SW 1271 (cell line): ENCODE measurements at regions not wholly inside any gene's neighbourhood (a gene's known extent, or its start where the extent isn't known, plus 50 kb on each side); places are given as distances from the start of the nearest gene placed in this dataset.

Experiments
- DNase-seq, 2 experiments: peaks; one replicate each; lab custom pipeline; 2025; lab: John Stamatoyannopoulos, UW

- no peak for DNase-seq
Measured at GRCh38 chr3:180284331-180285110, 247.8 kb upstream of the PEX5L start.

- no peak for DNase-seq
Measured at GRCh38 chr3:180287703-180288102, 251.0 kb upstream of the PEX5L start.

GRCh38 chr3:180288816-180289215 is 252.1 kb upstream of the PEX5L start:
- DNase-seq, result no peak

- no peak for DNase-seq
Measured at GRCh38 chr3:180290300-180290699, 253.6 kb upstream of the PEX5L start.

GRCh38 chr3:180294282-180295027 is 257.7 kb upstream of the PEX5L start:
- no peak for DNase-seq

GRCh38 chr3:180295811-180296210 is 259.1 kb upstream of the PEX5L start:
- no peak for DNase-seq

- no peak for DNase-seq
Measured at GRCh38 chr3:180296971-180297370, 260.2 kb upstream of the PEX5L start.

GRCh38 chr3:180306155-180306554 is 269.4 kb upstream of the PEX5L start:
- DNase-seq, result no peak

- no peak for DNase-seq
Measured at GRCh38 chr3:180306691-180307090, 270.0 kb upstream of the PEX5L start.

- DNase-seq, result no peak
Measured at GRCh38 chr3:180311242-180311641, 274.5 kb upstream of the PEX5L start.

GRCh38 chr3:180316321-180316720 is 279.6 kb upstream of the PEX5L start:
- no peak for DNase-seq

GRCh38 chr3:180319461-180319860 is 282.5 kb upstream of the TTC14 start:
- DNase-seq, result no peak

GRCh38 chr3:180320631-180321030 is 281.3 kb upstream of the TTC14 start:
- no peak for DNase-seq

GRCh38 chr3:180321534-180321933 is 280.4 kb upstream of the TTC14 start:
- no peak for DNase-seq

GRCh38 chr3:180322829-180323228 is 279.1 kb upstream of the TTC14 start:
- DNase-seq, result no peak

GRCh38 chr3:180324791-180325190 is 277.2 kb upstream of the TTC14 start:
- DNase-seq, result no peak

- DNase-seq, result no peak
Measured at GRCh38 chr3:180325533-180325932, 276.4 kb upstream of the TTC14 start.

GRCh38 chr3:180325958-180326357 is 276.0 kb upstream of the TTC14 start:
- DNase-seq, result no peak

- no peak for DNase-seq
Measured at GRCh38 chr3:180329187-180329586, 272.8 kb upstream of the TTC14 start.

- no peak for DNase-seq
Measured at GRCh38 chr3:180329847-180330246, 272.1 kb upstream of the TTC14 start.

- DNase-seq, result no peak
Measured at GRCh38 chr3:180330440-180330839, 271.5 kb upstream of the TTC14 start.

- DNase-seq, result no peak
Measured at GRCh38 chr3:180332608-180333007, 269.4 kb upstream of the TTC14 start.

GRCh38 chr3:180335050-180335449 is 266.9 kb upstream of the TTC14 start:
- DNase-seq, result no peak

GRCh38 chr3:180340395-180340794 is 261.6 kb upstream of the TTC14 start:
- no peak for DNase-seq
